ENCODE measurements at regions not wholly inside any gene's neighbourhood (a gene's known extent, or its start where the extent isn't known, plus 50 kb on each side); places are given as distances from the start of the nearest gene placed in this dataset.

DNA sequence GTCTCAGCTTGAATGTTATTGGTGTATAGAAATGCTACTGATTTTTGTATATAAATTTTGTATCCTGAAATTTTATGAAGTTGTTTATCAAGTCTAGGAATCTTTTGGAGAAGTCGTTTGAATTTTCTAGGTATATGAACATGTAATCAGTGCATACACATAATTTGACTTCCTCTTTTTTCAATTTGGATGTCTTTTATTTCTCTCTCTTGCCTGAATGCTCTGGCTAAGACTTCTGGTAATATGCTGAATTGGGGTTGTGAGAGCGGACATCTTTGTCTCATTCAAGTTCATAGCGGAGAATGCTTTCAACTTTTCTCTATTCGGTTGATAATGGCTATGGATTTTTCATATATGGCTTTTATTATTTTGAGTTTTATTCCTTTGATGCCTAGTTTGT, 100.9 kb upstream of the MCTP2 start:
- Histone ChIP-seq H3K4me3 (ENCODE audit: low read length in 3 of 3) (no peak overlapping the region), H3K36me3 (ENCODE audit: control insufficient read depth in 2 of 3, insufficient read depth in 3 of 3, low read length in 3 of 3) (no peaks in the 10 kb centered on the region), H3K27me3 (ENCODE audit: control insufficient read depth, insufficient read depth, low read length) (no peaks in the 10 kb centered on the region), H3K9ac (ENCODE audit: low read length in 3 of 3) (no peak overlapping the region), H3K9me3 (ENCODE audit: control insufficient read depth in 2 of 3, insufficient read depth in 1 of 3, low read length in 3 of 3) (no peaks in the 10 kb centered on the region), H3K27ac (ENCODE audit: low read depth in 2 of 2, low read length in 2 of 2) (no peak overlapping the region), H3K4me1 (ENCODE audit: control insufficient read depth in 2 of 3, insufficient read depth in 2 of 3, low read depth in 1 of 3, low read length in 3 of 3) (no peaks in the 10 kb centered on the region)
- FAIRE-seq (no peak), DNase-seq (no peak)
- TF ChIP-seq, protein P1, sequence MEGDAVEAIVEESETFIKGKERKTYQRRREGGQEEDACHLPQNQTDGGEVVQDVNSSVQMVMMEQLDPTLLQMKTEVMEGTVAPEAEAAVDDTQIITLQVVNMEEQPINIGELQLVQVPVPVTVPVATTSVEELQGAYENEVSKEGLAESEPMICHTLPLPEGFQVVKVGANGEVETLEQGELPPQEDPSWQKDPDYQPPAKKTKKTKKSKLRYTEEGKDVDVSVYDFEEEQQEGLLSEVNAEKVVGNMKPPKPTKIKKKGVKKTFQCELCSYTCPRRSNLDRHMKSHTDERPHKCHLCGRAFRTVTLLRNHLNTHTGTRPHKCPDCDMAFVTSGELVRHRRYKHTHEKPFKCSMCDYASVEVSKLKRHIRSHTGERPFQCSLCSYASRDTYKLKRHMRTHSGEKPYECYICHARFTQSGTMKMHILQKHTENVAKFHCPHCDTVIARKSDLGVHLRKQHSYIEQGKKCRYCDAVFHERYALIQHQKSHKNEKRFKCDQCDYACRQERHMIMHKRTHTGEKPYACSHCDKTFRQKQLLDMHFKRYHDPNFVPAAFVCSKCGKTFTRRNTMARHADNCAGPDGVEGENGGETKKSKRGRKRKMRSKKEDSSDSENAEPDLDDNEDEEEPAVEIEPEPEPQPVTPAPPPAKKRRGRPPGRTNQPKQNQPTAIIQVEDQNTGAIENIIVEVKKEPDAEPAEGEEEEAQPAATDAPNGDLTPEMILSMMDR (IDR thresholded peaks at IDR 0.05; ENCODE audit: borderline replicate concordance, extremely low read depth, insufficient read depth), result no peak
- intact Hi-C loops (cut with DNase I), result no loop called here

DNA sequence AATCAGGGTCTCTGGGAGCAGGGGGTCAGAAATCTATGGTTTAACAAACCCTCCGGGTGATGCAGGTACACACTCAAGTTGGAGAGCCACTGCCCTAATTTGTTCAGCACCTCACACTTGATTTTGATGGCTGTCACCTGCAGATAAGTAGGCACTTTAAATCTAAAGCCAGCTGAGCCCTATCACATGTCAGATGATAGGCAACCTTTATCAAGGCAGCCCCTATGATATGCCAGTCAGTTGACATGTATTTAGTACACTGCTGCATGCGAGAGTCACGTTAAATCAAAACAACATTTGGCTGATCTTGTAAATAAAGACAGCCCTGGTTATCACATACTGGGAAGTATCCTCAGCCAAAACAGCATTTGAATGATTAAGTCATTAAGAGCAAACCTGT, 104.4 kb upstream of the MCTP2 start:
- intact Hi-C loops (cut with DNase I), result no loop called here
- FAIRE-seq, result no peak
- Histone ChIP-seq H3K4me3 (ENCODE audit: low read length in 3 of 3) (no peak overlapping the region), H3K9me3 (ENCODE audit: control insufficient read depth in 2 of 3, insufficient read depth in 1 of 3, low read length in 3 of 3) (no peaks in the 10 kb centered on the region), H3K4me1 (ENCODE audit: control insufficient read depth in 2 of 3, insufficient read depth in 2 of 3, low read depth in 1 of 3, low read length in 3 of 3) (no peaks in the 10 kb centered on the region), H3K27me3 (ENCODE audit: control insufficient read depth, insufficient read depth, low read length) (no peaks in the 10 kb centered on the region), H3K36me3 (ENCODE audit: control insufficient read depth in 2 of 3, insufficient read depth in 3 of 3, low read length in 3 of 3) (no peaks in the 10 kb centered on the region), H3K27ac (ENCODE audit: low read depth in 2 of 2, low read length in 2 of 2) (no peak overlapping the region), H3K9ac (ENCODE audit: low read length in 3 of 3) (no peak overlapping the region)
- DNase-seq, result no peak
- TF ChIP-seq, protein P1 (IDR thresholded peaks at IDR 0.05; ENCODE audit: borderline replicate concordance, extremely low read depth, insufficient read depth), result no peak

DNA sequence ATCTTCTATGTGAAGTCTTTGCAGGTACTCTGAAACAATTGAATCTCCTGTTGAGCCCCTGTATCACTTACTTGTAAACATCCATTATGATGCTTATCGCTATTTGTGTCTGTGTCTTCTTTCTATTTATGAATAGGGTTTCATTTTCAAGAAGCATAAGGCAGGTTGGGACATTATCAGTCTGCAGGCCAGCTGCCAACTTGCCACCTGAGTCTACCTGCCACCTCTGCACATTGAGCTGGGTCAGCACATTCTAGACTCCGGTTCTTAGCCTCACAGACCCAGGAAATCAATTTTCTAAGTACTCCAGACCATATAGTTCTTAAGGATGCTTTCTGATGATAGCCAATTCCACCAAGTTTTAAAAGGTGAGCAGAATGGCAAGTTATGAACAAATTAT, 105.7 kb upstream of the MCTP2 start:
- Histone ChIP-seq H3K9me3 (ENCODE audit: control insufficient read depth in 2 of 3, insufficient read depth in 1 of 3, low read length in 3 of 3) (no peaks in the 10 kb centered on the region), H3K27me3 (ENCODE audit: control insufficient read depth, insufficient read depth, low read length) (no peaks in the 10 kb centered on the region), H3K4me1 (ENCODE audit: control insufficient read depth in 2 of 3, insufficient read depth in 2 of 3, low read depth in 1 of 3, low read length in 3 of 3) (no peaks in the 10 kb centered on the region), H3K9ac (ENCODE audit: low read length in 3 of 3) (no peak overlapping the region), H3K4me3 (ENCODE audit: low read length in 3 of 3) (no peak overlapping the region), H3K36me3 (ENCODE audit: control insufficient read depth in 2 of 3, insufficient read depth in 3 of 3, low read length in 3 of 3) (no peaks in the 10 kb centered on the region), H3K27ac (ENCODE audit: low read depth in 2 of 2, low read length in 2 of 2) (no peak overlapping the region)
- DNase-seq (no peak), FAIRE-seq (no peak)
- TF ChIP-seq, protein P1 (IDR thresholded peaks at IDR 0.05; ENCODE audit: borderline replicate concordance, extremely low read depth, insufficient read depth), result no peak
- intact Hi-C loops (cut with DNase I), result no loop called here

DNA sequence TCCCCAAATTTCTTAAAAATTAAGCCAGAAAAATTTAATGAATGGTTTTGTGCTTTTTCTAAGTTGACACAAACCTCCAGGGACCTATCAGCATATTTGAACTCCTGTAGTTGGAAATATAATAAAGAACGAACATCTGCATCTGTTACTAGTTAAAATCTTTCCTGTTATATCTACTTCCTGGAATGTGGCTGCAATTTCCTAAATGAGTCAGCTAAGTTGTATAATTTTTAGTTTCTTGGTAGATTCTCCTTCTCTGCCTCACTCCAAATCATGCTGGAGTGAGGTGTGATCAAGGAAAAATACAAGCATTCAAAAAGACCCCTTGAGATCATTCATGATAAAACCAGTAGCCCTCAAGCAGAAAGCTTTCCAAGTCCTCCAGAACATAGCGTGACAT, 106.2 kb upstream of the MCTP2 start:
- H3K27me3 ChIP-seq (ENCODE audit: control insufficient read depth, insufficient read depth, low read length), result no peaks in the 10 kb centered on the region
- H3K36me3 ChIP-seq (ENCODE audit: control insufficient read depth in 2 of 3, insufficient read depth in 3 of 3, low read length in 3 of 3), result no peaks in the 10 kb centered on the region
- H3K9ac ChIP-seq (ENCODE audit: low read length in 3 of 3), result no peak overlapping the region
- DNase-seq, result no peak
- no peaks in the 10 kb centered on the region for H3K9me3 ChIP-seq (ENCODE audit: control insufficient read depth in 2 of 3, insufficient read depth in 1 of 3, low read length in 3 of 3)
- intact Hi-C loops (cut with DNase I), result no loop called here
- H3K4me1 ChIP-seq (ENCODE audit: control insufficient read depth in 2 of 3, insufficient read depth in 2 of 3, low read depth in 1 of 3, low read length in 3 of 3), result no peaks in the 10 kb centered on the region
- no peak for FAIRE-seq
- no peak overlapping the region for H3K27ac ChIP-seq (ENCODE audit: low read depth in 2 of 2, low read length in 2 of 2)
- TF ChIP-seq, protein P1 (IDR thresholded peaks at IDR 0.05; ENCODE audit: borderline replicate concordance, extremely low read depth, insufficient read depth), result no peak
- H3K4me3 ChIP-seq (ENCODE audit: low read length in 3 of 3), result no peak overlapping the region

Data from kidney (tissue), 13 donors.